IMR-90 (cell line): ENCODE measurements at regions not wholly inside any gene's neighbourhood (a gene's known extent, or its start where the extent isn't known, plus 50 kb on each side); places are given as distances from the start of the nearest gene placed in this dataset.

ENCODE experiments used
- ATAC-seq: fragments of 200-7000 bp; cut with Tn5 transposase; 2 replicates; pipeline ENCODE4 v1.9.1; 2020; ENCODE audit warnings: low read depth, mild to moderate bottlenecking, moderate library complexity
- BruUV-seq: library from RNA; stranded (reverse); fragments of 400-500 nt; replicated peaks from 2 replicates; lab custom pipeline; 2021; lab: Mats Ljungman, UMichigan
- CTCF ChIA-PET: fragments of 300-600 bp; formaldehyde crosslinking; extraction: SDS; loops from one replicate; lab custom pipeline; 2021; ENCODE audit warnings: antibody characterized with exemption; lab: Yijun Ruan, JAX
- POLR2A ChIA-PET: fragments of 300-600 bp; sonication (Branson Sonifier 250); formaldehyde crosslinking; loops from one replicate; lab custom pipeline; 2022; ENCODE audit warnings: antibody characterized with exemption; ENCODE audit not compliant: unreplicated experiment; lab: Charles Lee
- DNase-seq: peaks from one replicate; pipeline ENCODE4 v3.0.0; 2013
- H2AFZ ChIP-seq: replicated peaks from 2 replicates; pipeline ENCODE3; 2013; ENCODE audit warnings: low read length, mild to moderate bottlenecking; ENCODE audit not compliant: poor library complexity
- H2AK5ac ChIP-seq: 2 replicates; pipeline ENCODE4 v1.6.1; 2013; ENCODE audit warnings: low read depth, low read length, inconsistent platforms
- H2AK9ac ChIP-seq: replicated peaks from 2 replicates; pipeline ENCODE3; 2013; ENCODE audit warnings: mild to moderate bottlenecking, low read depth, low read length, moderate library complexity; ENCODE audit not compliant: poor library complexity
- H2BK120ac ChIP-seq: 2 replicates; pipeline ENCODE4 v1.6.1; 2013; ENCODE audit warnings: low read depth, low read length, inconsistent platforms
- H2BK15ac ChIP-seq: 3 replicates; pipeline ENCODE4 v1.6.1; 2013; ENCODE audit warnings: low read depth, low read length, inconsistent platforms
- H2BK20ac ChIP-seq: 2 replicates; pipeline ENCODE4 v1.6.1; 2013; ENCODE audit warnings: low read depth, mild to moderate bottlenecking, inconsistent platforms, low read length, moderate library complexity
- H2BK5ac ChIP-seq: 2 replicates; pipeline ENCODE4 v1.6.1; 2013; ENCODE audit warnings: mild to moderate bottlenecking, low read depth, low read length, inconsistent platforms; ENCODE audit not compliant: poor library complexity, severe bottlenecking
- H3K14ac ChIP-seq: replicated peaks from 2 replicates; pipeline ENCODE4 v1.6.1; 2013; ENCODE audit warnings: low read depth, low read length, inconsistent platforms
- H3K18ac ChIP-seq: 2 replicates; pipeline ENCODE4 v1.6.1; 2013; ENCODE audit warnings: low read depth, low read length, control low read depth
- H3K23ac ChIP-seq: 2 replicates; pipeline ENCODE4 v1.6.1; 2013; ENCODE audit warnings: low read depth, low read length, inconsistent platforms
- H3K27ac ChIP-seq: 2 replicates; pipeline ENCODE4 v1.5.1; 2013; ENCODE audit warnings: mild to moderate bottlenecking, control low read depth, low read length; ENCODE audit not compliant: insufficient read depth
- H3K27me3 ChIP-seq: 2 replicates; pipeline ENCODE4 v1.6.1; 2013; ENCODE audit warnings: low read length; ENCODE audit not compliant: control insufficient read depth, insufficient read depth
- H3K36me3 ChIP-seq: 2 replicates; pipeline ENCODE4 v1.6.1; 2013; ENCODE audit warnings: low read length, mixed read lengths; ENCODE audit not compliant: control insufficient read depth, insufficient read depth
- H3K4ac ChIP-seq: 2 replicates; pipeline ENCODE4 v1.6.1; 2013; ENCODE audit warnings: low read depth, low read length, inconsistent platforms
- H3K4me1 ChIP-seq: 2 replicates; pipeline ENCODE4 v1.6.1; 2013; ENCODE audit warnings: low read length, mixed read lengths; ENCODE audit not compliant: control insufficient read depth, insufficient read depth
- H3K4me2 ChIP-seq: 2 replicates; pipeline ENCODE4 v1.6.1; 2013; ENCODE audit warnings: low read depth, mild to moderate bottlenecking, control low read depth, low read length, moderate library complexity
- H3K4me3 ChIP-seq: 2 replicates; pipeline ENCODE4 v1.5.1; 2013; ENCODE audit warnings: low read depth, mild to moderate bottlenecking, control low read depth, low read length, moderate library complexity; ENCODE audit not compliant: insufficient read depth
- H3K56ac ChIP-seq: 2 replicates; pipeline ENCODE4 v1.6.1; 2013; ENCODE audit warnings: low read length, inconsistent platforms; ENCODE audit not compliant: insufficient read depth; ENCODE audit errors: extremely low read depth
- H3K79me1 ChIP-seq, 2 experiments: 2 replicates each; pipeline ENCODE4 v1.6.1; 2013; ENCODE audit warnings: low read length in 2 of 2, inconsistent platforms in 1 of 2, low read depth in 1 of 2
- H3K9ac ChIP-seq: 2 replicates; pipeline ENCODE4 v1.6.1; 2013; ENCODE audit warnings: low read depth, low read length, control low read depth
- H3K9me1 ChIP-seq: 2 replicates; pipeline ENCODE4 v1.6.1; 2013; ENCODE audit warnings: low read length, inconsistent platforms; ENCODE audit not compliant: insufficient read depth
- H3K9me3 ChIP-seq: 2 replicates; pipeline ENCODE4 v1.6.1; 2013; ENCODE audit warnings: low read length; ENCODE audit not compliant: control insufficient read depth, insufficient read depth
- H4K20me1 ChIP-seq: 2 replicates; pipeline ENCODE4 v1.6.1; 2013; ENCODE audit warnings: low read length, inconsistent platforms; ENCODE audit not compliant: insufficient read depth
- H4K5ac ChIP-seq: 2 replicates; pipeline ENCODE4 v1.6.1; 2013; ENCODE audit warnings: mild to moderate bottlenecking, low read depth, low read length, control low read depth
- H4K8ac ChIP-seq, 2 experiments: 2 replicates each; pipeline ENCODE4 v1.6.1; 2013; ENCODE audit warnings: low read depth in 2 of 2, low read length in 2 of 2, control low read depth in 1 of 2, inconsistent platforms in 1 of 2
- H4K91ac ChIP-seq: 2 replicates; pipeline ENCODE4 v1.6.1; 2013; ENCODE audit warnings: low read depth, low read length, inconsistent platforms; ENCODE audit not compliant: insufficient read depth
- BHLHE40 ChIP-seq: fragments of 150-350 bp; IDR thresholded peaks from 2 replicates; pipeline ENCODE4 v1.6.1; 2016; ENCODE audit warnings: mild to moderate bottlenecking, low read depth, low read length
- CEBPB ChIP-seq: IDR thresholded peaks from 2 replicates; pipeline ENCODE4 v1.6.1; 2012; ENCODE audit warnings: low read depth, low read length, improper control_type of control experiment
- CHD1 ChIP-seq: IDR thresholded peaks from 2 replicates; pipeline ENCODE4 v1.6.1; 2012; ENCODE audit warnings: low read depth, low read length, improper control_type of control experiment
- FOS ChIP-seq: fragments of 150-350 bp; IDR thresholded peaks from 2 replicates; pipeline ENCODE4 v1.6.1; 2016; ENCODE audit warnings: low read depth, low read length
- MAFK ChIP-seq: IDR thresholded peaks from 2 replicates; pipeline ENCODE4 v1.6.1; 2012; ENCODE audit warnings: low read depth, low read length, improper control_type of control experiment
- MAZ ChIP-seq: IDR thresholded peaks from 2 replicates; pipeline ENCODE4 v1.6.1; 2012; ENCODE audit warnings: low read depth, mild to moderate bottlenecking, low read length, improper control_type of control experiment, moderate library complexity, borderline replicate concordance
- MXI1 ChIP-seq: IDR thresholded peaks from 2 replicates; pipeline ENCODE4 v1.6.1; 2012; ENCODE audit warnings: low read depth, mild to moderate bottlenecking, low read length, moderate library complexity, borderline replicate concordance
- NFE2L2 ChIP-seq: fragments of 150-350 bp; IDR thresholded peaks from 2 replicates; pipeline ENCODE4 v1.6.1; 2016; ENCODE audit warnings: low read depth, mild to moderate bottlenecking, low read length
- POLR2A ChIP-seq: IDR thresholded peaks from 2 replicates; pipeline ENCODE4 v1.6.1; 2012; ENCODE audit warnings: mild to moderate bottlenecking, low read depth, low read length
- RAD21 ChIP-seq: IDR thresholded peaks from 2 replicates; pipeline ENCODE4 v1.6.1; 2012; ENCODE audit warnings: low read length, improper control_type of control experiment
- RCOR1 ChIP-seq: IDR thresholded peaks from 2 replicates; pipeline ENCODE4 v1.6.1; 2012; ENCODE audit warnings: mild to moderate bottlenecking, low read length, improper control_type of control experiment; ENCODE audit not compliant: insufficient replicate concordance
- RFX5 ChIP-seq: IDR thresholded peaks from 2 replicates; pipeline ENCODE4 v1.8.0; 2012; ENCODE audit warnings: low read depth, mild to moderate bottlenecking, low read length, moderate library complexity
- SMC3 ChIP-seq: fragments of 150-350 bp; IDR thresholded peaks from 2 replicates; pipeline ENCODE4 v1.6.1; 2016; ENCODE audit warnings: low read depth, mild to moderate bottlenecking, antibody characterized with exemption, low read length, moderate library complexity
- WGBS, 2 experiments: methylation state at CpG; one replicate each; pipeline versions ENCODE4 v1.1.5 to v1.1.7; 2013; ENCODE audit warnings: missing lambda C conversion rate in 2 of 2; ENCODE audit not compliant: insufficient read length in 1 of 2; ENCODE audit errors: extremely low coverage in 2 of 2; 5-methylcytosine and 5-hydroxymethylcytosine counted together
- dilution Hi-C: fragments of 300-500 bp; cut with HindIII; formaldehyde crosslinking; loops from one replicate; pipeline ENCODE4 v1.14.3; 2018; ENCODE audit warnings: low sequenced_read_pairs; ENCODE audit not compliant: unreplicated experiment
- in situ Hi-C: fragments of 300-500 bp; cut with MboI; formaldehyde crosslinking; loops from 3 replicates; pipeline ENCODE4 v1.14.3; 2019; ENCODE audit warnings: low sequenced_read_pairs, inconsistent platforms, mixed read lengths
- intact Hi-C: fragments of 100-400 bp; cut with micrococcal nuclease; formaldehyde crosslinking; loops from 2 replicates; pipeline ENCODE4 v1.10.0; 2022
- TF ChIP-seq, protein P1 (sequence below): fragments of 150-350 bp; IDR thresholded peaks from 2 replicates; pipeline ENCODE4 v1.6.1; 2016; ENCODE audit warnings: low read depth, mild to moderate bottlenecking, low read length, moderate library complexity, borderline replicate concordance
- TF ChIP-seq, protein P2 (sequence below): fragments of 150-350 bp; IDR thresholded peaks from 2 replicates; pipeline ENCODE4 v1.6.1; 2017; ENCODE audit warnings: mild to moderate bottlenecking, antibody characterized with exemption, low read length, low read depth
- TF ChIP-seq, protein P3 (sequence below): conservative IDR thresholded peaks from 2 replicates; pipeline ENCODE4 v1.5.1; 2012; ENCODE audit warnings: mild to moderate bottlenecking, low read depth, low read length, improper control_type of control experiment

DNA sequence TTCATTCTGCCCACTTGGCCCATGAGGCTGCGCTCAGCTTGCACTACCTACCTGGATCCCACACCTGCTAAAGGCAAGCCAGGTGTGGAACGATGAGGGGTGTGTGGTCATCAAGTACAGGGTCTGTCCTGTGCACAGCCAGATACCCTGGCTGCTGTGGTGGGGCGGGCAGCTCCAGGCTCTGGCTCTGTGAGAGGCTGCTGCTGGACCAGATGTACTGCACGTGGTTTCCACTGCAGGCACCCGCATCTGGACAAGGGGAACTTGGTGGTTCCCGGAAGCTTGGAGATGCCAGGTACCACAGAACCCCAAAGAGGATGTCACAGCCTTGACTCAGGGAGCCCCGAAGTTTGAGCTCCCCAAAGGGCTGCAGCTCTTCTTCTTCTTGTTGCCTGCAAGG is 68.1 kb upstream of the ZNF804A start:
- POLR2A ChIA-PET: no interaction called here
- TF ChIP-seq RAD21 (no peak), POLR2A (no peak), CEBPB (no peak), MAZ (no peak), FOS (no peak), CHD1 (no peak), MXI1 (no peak), RFX5 (no peak), RCOR1 (no peak), NFE2L2 (no peak), BHLHE40 (no peak), SMC3 (no peak), MAFK (no peak)
- TF ChIP-seq, protein P1, sequence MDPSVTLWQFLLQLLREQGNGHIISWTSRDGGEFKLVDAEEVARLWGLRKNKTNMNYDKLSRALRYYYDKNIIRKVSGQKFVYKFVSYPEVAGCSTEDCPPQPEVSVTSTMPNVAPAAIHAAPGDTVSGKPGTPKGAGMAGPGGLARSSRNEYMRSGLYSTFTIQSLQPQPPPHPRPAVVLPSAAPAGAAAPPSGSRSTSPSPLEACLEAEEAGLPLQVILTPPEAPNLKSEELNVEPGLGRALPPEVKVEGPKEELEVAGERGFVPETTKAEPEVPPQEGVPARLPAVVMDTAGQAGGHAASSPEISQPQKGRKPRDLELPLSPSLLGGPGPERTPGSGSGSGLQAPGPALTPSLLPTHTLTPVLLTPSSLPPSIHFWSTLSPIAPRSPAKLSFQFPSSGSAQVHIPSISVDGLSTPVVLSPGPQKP: no peak
- TF ChIP-seq, protein P2, sequence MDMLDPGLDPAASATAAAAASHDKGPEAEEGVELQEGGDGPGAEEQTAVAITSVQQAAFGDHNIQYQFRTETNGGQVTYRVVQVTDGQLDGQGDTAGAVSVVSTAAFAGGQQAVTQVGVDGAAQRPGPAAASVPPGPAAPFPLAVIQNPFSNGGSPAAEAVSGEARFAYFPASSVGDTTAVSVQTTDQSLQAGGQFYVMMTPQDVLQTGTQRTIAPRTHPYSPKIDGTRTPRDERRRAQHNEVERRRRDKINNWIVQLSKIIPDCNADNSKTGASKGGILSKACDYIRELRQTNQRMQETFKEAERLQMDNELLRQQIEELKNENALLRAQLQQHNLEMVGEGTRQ: no peak
- TF ChIP-seq, protein P3, sequence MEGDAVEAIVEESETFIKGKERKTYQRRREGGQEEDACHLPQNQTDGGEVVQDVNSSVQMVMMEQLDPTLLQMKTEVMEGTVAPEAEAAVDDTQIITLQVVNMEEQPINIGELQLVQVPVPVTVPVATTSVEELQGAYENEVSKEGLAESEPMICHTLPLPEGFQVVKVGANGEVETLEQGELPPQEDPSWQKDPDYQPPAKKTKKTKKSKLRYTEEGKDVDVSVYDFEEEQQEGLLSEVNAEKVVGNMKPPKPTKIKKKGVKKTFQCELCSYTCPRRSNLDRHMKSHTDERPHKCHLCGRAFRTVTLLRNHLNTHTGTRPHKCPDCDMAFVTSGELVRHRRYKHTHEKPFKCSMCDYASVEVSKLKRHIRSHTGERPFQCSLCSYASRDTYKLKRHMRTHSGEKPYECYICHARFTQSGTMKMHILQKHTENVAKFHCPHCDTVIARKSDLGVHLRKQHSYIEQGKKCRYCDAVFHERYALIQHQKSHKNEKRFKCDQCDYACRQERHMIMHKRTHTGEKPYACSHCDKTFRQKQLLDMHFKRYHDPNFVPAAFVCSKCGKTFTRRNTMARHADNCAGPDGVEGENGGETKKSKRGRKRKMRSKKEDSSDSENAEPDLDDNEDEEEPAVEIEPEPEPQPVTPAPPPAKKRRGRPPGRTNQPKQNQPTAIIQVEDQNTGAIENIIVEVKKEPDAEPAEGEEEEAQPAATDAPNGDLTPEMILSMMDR: no peak
- H3K18ac ChIP-seq: no peak overlapping the region

More for the DNA sequence above, 68.1 kb upstream of the ZNF804A start:
- no TSS peak for BruUV-seq
- H2BK15ac ChIP-seq: no peak overlapping the region
- no peaks in the 10 kb centered on the region for H4K20me1 ChIP-seq
- ATAC-seq: no peak
- H2AK9ac ChIP-seq: no peak overlapping the region
- H3K9ac ChIP-seq: no peak overlapping the region
- no peak overlapping the region for H3K56ac ChIP-seq
- H3K4me1 ChIP-seq: no peaks in the 10 kb centered on the region
- WGBS, 2 experiments: 43% methylated on average over 4 of the region's 7 CpGs; no CpG with 5 or more reads in 1 of the 2 experiments
- no peak overlapping the region for H3K14ac ChIP-seq
- DNase-seq: no peak
- H3K36me3 ChIP-seq: no peaks in the 10 kb centered on the region
- no peaks in the 10 kb centered on the region for H3K27me3 ChIP-seq
- H2AK5ac ChIP-seq: no peak overlapping the region
- H3K9me1 ChIP-seq: no peaks in the 10 kb centered on the region
- no peaks in the 10 kb centered on the region for H3K79me1 ChIP-seq
- H2BK5ac ChIP-seq: no peak overlapping the region
- intact Hi-C loops (no loop called here), in situ Hi-C loops (no loop called here), dilution Hi-C loops (no loop called here)
- no peak overlapping the region for H4K8ac ChIP-seq
- H2AFZ ChIP-seq: no peak overlapping the region
- H4K5ac ChIP-seq: no peak overlapping the region
- H3K4me2 ChIP-seq: no peak overlapping the region
- no peak overlapping the region for H4K91ac ChIP-seq
- H3K4me3 ChIP-seq: no peak overlapping the region
- H3K23ac ChIP-seq: no peak overlapping the region
- H3K27ac ChIP-seq: no peak overlapping the region
- no peak overlapping the region for H2BK20ac ChIP-seq
- H3K4ac ChIP-seq: no peak overlapping the region
- no peak overlapping the region for H2BK120ac ChIP-seq
- CTCF ChIA-PET: no interaction called here
- H3K9me3 ChIP-seq: peaks cover 22% of the 10 kb centered on the region
